DOHH2 (cell line): ENCODE measurements at regions not wholly inside any gene's neighbourhood (a gene's known extent, or its start where the extent isn't known, plus 50 kb on each side); places are given as distances from the start of the nearest gene placed in this dataset.
"Not testable (repeated sequence)": the region's sequence is repeated elsewhere in the genome, so short reads cannot be mapped to it uniquely, and the experiment has no call there.

Experiments used
- H3F3A ChIP-seq: fragments of 200-600 bp; sonication (generic), shearing (Covaris generic); 2 replicates; pipeline ENCODE4 v1.6.0; 2016; ENCODE audit warnings: antibody characterized with exemption, mild to moderate bottlenecking; ENCODE audit not compliant: control insufficient read depth, insufficient read depth
- H3K27ac ChIP-seq: fragments of 200-600 bp; sonication (generic); 2 replicates; pipeline ENCODE4 v1.5.1; 2014; ENCODE audit warnings: low read depth, mild to moderate bottlenecking, low read length, moderate library complexity
- H3K27me3 ChIP-seq: fragments of 200-600 bp; sonication (generic); 2 replicates; pipeline ENCODE4 v1.6.1; 2014; ENCODE audit warnings: mild to moderate bottlenecking, low read length, mixed read lengths; ENCODE audit not compliant: control insufficient read depth
- H3K36me3 ChIP-seq: fragments of 200-600 bp; sonication (generic); 2 replicates; pipeline ENCODE4 v1.6.1; 2014; ENCODE audit warnings: mild to moderate bottlenecking, low read length, moderate library complexity, mixed read lengths; ENCODE audit not compliant: control insufficient read depth
- H3K4me1 ChIP-seq: fragments of 200-600 bp; sonication (generic); 2 replicates; pipeline ENCODE4 v1.6.1; 2014; ENCODE audit warnings: mild to moderate bottlenecking, low read length, mixed read lengths; ENCODE audit not compliant: control insufficient read depth
- H3K4me2 ChIP-seq: fragments of 200-600 bp; sonication (generic); 2 replicates; pipeline ENCODE4 v1.6.0; 2014; ENCODE audit warnings: mild to moderate bottlenecking, low read length, moderate library complexity
- H3K4me3 ChIP-seq: fragments of 200-600 bp; sonication (generic); 2 replicates; pipeline ENCODE4 v1.5.1; 2014; ENCODE audit warnings: mild to moderate bottlenecking, low read length, mixed read lengths
- H3K79me2 ChIP-seq: fragments of 200-600 bp; sonication (generic); 2 replicates; pipeline ENCODE4 v1.6.1; 2014; ENCODE audit warnings: mild to moderate bottlenecking, low read length, mixed read lengths; ENCODE audit not compliant: control insufficient read depth
- H3K9me2 ChIP-seq: fragments of 200-600 bp; sonication (generic); replicated peaks from 2 replicates; pipeline ENCODE4 v1.6.1; 2014; ENCODE audit warnings: mild to moderate bottlenecking, low read length, mixed read lengths; ENCODE audit not compliant: control insufficient read depth
- H3K9me3 ChIP-seq: fragments of 200-600 bp; sonication (generic); 2 replicates; pipeline ENCODE4 v1.6.1; 2014; ENCODE audit warnings: antibody characterized with exemption, low read length, mixed read lengths; ENCODE audit not compliant: control insufficient read depth, insufficient read depth
- H4K20me1 ChIP-seq: fragments of 200-600 bp; sonication (generic); 2 replicates; pipeline ENCODE4 v1.6.0; 2014; ENCODE audit warnings: low read depth, mild to moderate bottlenecking, antibody characterized with exemption, low read length, moderate library complexity; ENCODE audit not compliant: control insufficient read depth, insufficient read depth
- CTCF ChIP-seq: fragments of 200-600 bp; sonication (generic); IDR thresholded peaks from one replicate; pipeline ENCODE4 v1.5.1; 2014; ENCODE audit warnings: antibody characterized with exemption, mild to moderate bottlenecking, low read depth, low read length; ENCODE audit not compliant: poor library complexity, severe bottlenecking
- EZH2phosphoT487 ChIP-seq: fragments of 200-600 bp; sonication (generic); IDR thresholded peaks from 2 replicates; pipeline ENCODE4 v1.6.1; 2017; ENCODE audit warnings: borderline replicate concordance, mild to moderate bottlenecking, antibody characterized with exemption, low read length, moderate library complexity, mixed read lengths

- no peaks in the 10 kb centered on the region for H3K9me3 ChIP-seq
- no peaks in the 10 kb centered on the region for H3K9me2 ChIP-seq
- H4K20me1 ChIP-seq = no peaks in the 10 kb centered on the region
- no peaks in the 10 kb centered on the region for H3K27me3 ChIP-seq
- TF ChIP-seq CTCF (no peak), EZH2phosphoT487 (no peak)
- H3K4me3 ChIP-seq = no peak overlapping the region
- H3K79me2 ChIP-seq = no peaks in the 10 kb centered on the region
- H3K4me2 ChIP-seq = no peak overlapping the region
- no peak overlapping the region for H3K27ac ChIP-seq
- no peaks in the 10 kb centered on the region for H3K36me3 ChIP-seq
- H3F3A ChIP-seq = no peaks in the 10 kb centered on the region
- no peaks in the 10 kb centered on the region for H3K4me1 ChIP-seq
Measured at GRCh38 chr3:135416182-135416581, 549.3 kb upstream of the PPP2R3A start.

DNA sequence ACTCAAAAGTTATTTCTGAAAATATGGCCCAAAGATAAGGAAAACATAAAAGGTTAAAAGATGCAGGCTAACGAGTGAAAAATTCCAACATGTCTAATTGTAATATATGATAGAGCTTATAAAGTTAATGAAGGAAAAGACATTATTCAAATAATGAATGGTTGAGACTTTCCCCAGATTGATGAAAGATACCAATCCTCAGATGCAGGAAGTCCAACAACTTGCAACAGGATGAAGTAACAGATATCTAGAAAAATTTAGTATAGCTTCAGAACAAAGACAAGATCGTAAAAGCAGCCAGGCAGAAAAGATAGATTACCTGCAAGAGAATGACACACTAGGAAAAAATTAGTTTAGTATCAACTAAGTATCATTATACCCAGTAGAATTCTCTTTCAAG, 546.4 kb upstream of the PPP2R3A start:
- Histone ChIP-seq H3K4me2 (no peak overlapping the region), H3K36me3 (no peaks in the 10 kb centered on the region), H3K9me2 (no peaks in the 10 kb centered on the region), H3K27ac (no peak overlapping the region), H3F3A (no peaks in the 10 kb centered on the region), H3K27me3 (no peaks in the 10 kb centered on the region), H3K79me2 (no peaks in the 10 kb centered on the region), H4K20me1 (no peaks in the 10 kb centered on the region), H3K4me3 (no peak overlapping the region), H3K4me1 (no peaks in the 10 kb centered on the region), H3K9me3 (no peaks in the 10 kb centered on the region)
- TF ChIP-seq CTCF = no peak
- TF ChIP-seq EZH2phosphoT487 = no peak

DNA sequence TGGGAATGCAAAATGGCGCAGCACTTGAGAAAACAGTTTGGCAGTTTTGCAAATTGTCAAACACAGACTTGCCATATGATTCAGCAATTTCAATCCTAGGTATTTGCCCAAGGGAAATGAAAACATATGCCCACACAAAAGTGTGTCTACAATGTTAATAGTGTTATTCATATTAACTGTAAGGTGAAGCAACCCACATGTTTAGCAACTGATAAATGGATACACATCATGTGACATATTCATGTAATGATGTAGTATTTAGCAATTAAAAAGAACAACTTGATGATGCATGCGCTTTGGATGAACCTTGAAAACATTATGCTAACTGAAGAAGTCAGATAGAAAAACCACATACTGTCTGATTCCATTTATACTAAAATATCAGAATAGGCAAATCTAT, 539.0 kb upstream of the PPP2R3A start:
- H3K36me3 ChIP-seq = no peaks in the 10 kb centered on the region
- H3K4me2 ChIP-seq = no peak overlapping the region
- no peaks in the 10 kb centered on the region for H3K27me3 ChIP-seq
- no peaks in the 10 kb centered on the region for H3K9me3 ChIP-seq
- H3K27ac ChIP-seq = no peak overlapping the region
- no peaks in the 10 kb centered on the region for H3F3A ChIP-seq
- no peaks in the 10 kb centered on the region for H3K9me2 ChIP-seq
- H4K20me1 ChIP-seq = no peaks in the 10 kb centered on the region
- H3K79me2 ChIP-seq = no peaks in the 10 kb centered on the region
- no peak overlapping the region for H3K4me3 ChIP-seq
- TF ChIP-seq CTCF = no peak
- no peak for TF ChIP-seq EZH2phosphoT487
- H3K4me1 ChIP-seq = no peaks in the 10 kb centered on the region

- Histone ChIP-seq H4K20me1 (no peaks in the 10 kb centered on the region), H3K27ac (no peak overlapping the region), H3F3A (no peaks in the 10 kb centered on the region), H3K9me2 (no peaks in the 10 kb centered on the region), H3K79me2 (no peaks in the 10 kb centered on the region), H3K4me3 (no peak overlapping the region), H3K4me1 (no peaks in the 10 kb centered on the region), H3K9me3 (no peaks in the 10 kb centered on the region), H3K27me3 (no peaks in the 10 kb centered on the region), H3K36me3 (no peaks in the 10 kb centered on the region), H3K4me2 (no peak overlapping the region)
- TF ChIP-seq CTCF (no peak), EZH2phosphoT487 (no peak)
Measured at GRCh38 chr3:135432402-135432801, 533.1 kb upstream of the PPP2R3A start.

DNA sequence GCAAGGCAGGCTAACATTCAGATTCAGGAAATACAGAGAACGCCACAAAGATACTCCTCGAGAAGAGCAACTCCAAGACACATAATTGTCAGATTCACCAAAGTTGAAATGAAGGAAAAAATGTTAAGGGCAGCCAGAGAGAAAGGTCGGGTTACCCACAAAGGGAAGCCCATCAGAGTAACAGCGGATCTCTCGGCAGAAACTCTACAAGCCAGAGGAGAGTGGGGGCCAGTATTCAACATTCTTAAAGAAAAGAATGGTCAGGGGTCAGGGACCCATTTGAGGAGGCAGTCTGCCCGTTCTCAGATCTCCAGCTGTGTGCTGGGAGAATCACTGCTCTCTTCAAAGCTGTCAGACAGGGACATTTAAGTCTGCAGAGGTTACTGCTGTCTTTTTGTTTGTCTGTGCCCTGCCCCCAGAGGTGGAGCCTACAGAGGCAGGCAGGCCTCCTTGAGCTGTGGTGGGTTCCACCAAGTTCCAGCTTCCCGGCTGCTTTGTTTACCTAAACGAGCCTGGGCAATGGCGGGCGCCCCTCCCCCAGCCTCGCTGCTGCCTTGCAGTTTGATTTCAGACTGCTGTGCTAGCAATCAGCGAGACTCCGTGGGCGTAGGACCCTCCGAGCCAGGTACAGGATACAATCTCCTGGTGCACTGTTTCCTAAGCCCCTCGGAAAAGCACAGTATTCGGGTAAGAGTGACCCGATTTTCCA, 526.5 kb upstream of the PPP2R3A start:
- H3K9me2 ChIP-seq, H3K36me3 ChIP-seq, H3K9me3 ChIP-seq, H3K27ac ChIP-seq, H3K79me2 ChIP-seq, H3K4me1 ChIP-seq, H3K4me3 ChIP-seq, H4K20me1 ChIP-seq, H3F3A ChIP-seq, H3K4me2 ChIP-seq, H3K27me3 ChIP-seq: not testable (repeated sequence)
